NCI-H345 treated with DMSO at 0.1 percent for 48 hours (cell line): ENCODE measurements at regions not wholly inside any gene's neighbourhood (a gene's known extent, or its start where the extent isn't known, plus 50 kb on each side); places are given as distances from the start of the nearest gene placed in this dataset.
"Not testable (repeated sequence)": the region's sequence is repeated elsewhere in the genome, so short reads cannot be mapped to it uniquely, and the experiment has no call there.

Experiments
- DNase-seq: peaks from one replicate; lab custom pipeline; 2025; ENCODE audit not compliant: unreplicated experiment; lab: John Stamatoyannopoulos, UW

DNA sequence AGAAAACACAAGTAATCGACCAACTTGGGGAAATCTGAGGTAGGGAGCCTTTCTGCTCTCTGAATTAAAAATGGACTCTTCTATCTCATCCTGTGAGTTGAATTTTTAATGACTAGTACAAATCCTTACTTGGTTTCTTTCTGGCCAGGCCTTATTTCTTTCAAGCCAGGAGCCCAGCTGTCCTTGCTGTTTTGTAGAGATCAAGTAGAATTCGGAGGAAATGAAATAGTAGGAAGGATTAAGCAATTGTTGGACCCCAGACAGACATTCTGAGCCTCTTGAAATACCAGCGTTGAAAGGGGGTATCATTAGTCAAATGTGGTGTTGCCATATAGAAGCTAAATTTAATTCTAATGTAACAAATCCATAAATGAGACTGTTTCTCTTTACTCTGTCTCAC is 53.7 kb upstream of the SMIM15 start:
- no peak for DNase-seq

DNA sequence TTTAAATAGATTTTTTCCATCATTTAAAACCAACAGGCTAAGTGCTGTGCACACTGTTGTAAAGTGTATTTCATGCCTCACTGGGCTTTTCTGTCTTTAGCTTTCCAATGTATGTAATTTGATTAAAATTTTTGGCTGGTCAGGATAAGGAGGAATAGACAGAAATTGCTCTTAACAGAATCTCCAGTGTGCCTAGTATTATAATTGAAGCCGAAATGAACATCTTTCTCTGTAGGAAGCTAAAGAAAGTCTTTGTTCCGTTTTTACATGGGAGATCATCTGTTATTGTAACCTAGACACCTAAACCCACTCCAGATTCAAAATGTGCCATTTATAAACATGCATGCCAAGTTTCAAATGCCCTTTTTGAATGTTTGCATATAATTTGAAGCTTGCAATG is 54.5 kb upstream of the SMIM15 start:
- no peak for DNase-seq

DNA sequence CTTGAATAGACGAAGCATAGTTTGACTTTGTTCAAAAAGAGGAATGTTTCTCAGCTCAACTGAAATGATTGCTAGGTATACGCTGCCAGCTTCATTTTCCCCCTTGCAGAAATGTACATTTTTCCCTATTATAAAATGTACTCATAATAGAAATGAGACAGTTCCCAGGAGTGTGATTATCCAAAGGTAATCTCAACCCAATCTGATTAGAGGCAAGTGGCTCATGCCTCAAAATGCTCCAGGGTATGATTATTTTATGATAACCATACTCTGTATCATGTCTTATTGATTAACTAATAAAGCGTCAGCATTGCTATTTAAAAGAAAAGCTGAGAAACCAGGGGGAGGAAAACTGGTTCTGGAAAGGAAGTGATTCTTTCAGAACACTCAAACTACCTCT is 54.9 kb upstream of the SMIM15 start:
- DNase-seq, result no peak

DNA sequence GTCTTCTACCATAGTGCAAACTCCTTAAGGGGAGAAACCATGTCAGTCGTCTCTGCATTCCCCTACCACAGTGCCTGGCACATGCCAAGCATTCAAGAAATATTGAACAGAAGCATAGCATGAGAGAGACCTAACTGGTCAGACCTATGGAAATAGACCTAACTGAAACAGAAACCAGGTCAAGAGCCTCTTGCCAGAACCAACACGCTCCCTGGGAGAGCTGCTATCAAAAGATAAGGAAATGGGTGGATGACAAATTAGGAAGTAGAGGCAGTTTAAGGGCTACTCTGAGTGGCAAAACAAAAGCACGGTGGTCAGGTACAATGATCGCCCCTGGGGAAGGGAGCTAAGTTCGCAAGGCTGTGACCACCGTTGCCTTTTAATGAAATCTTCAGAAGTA is 66.0 kb upstream of the SMIM15 start:
- no peak for DNase-seq

- DNase-seq, result no peak
Measured at GRCh38 chr5:61228691-61229280, 66.5 kb upstream of the SMIM15 start.

GRCh38 chr5:61229416-61229815 is 67.1 kb upstream of the SMIM15 start:
- DNase-seq, result no peak

- no peak for DNase-seq
Measured at GRCh38 chr5:61230492-61230891, 68.2 kb upstream of the SMIM15 start.

DNA sequence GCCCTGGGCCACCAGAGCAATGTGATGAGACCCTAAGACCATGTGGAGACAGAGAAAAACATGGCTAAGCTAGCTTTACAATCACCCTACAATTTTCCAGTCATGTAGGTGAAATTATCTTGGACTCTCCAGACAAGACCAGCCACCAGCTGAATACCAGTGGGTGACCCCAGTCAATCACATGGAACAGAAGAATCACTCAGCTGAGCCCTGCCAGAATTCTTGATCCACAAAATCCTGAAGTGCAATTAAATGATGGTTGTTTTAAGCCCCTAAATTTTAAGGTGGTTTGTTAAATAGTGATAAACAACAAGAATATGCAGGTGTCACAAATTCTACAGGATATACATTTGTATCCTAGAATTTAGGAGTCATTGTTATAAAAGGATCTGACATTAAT is 69.5 kb upstream of the SMIM15 start:
- no peak for DNase-seq

DNA sequence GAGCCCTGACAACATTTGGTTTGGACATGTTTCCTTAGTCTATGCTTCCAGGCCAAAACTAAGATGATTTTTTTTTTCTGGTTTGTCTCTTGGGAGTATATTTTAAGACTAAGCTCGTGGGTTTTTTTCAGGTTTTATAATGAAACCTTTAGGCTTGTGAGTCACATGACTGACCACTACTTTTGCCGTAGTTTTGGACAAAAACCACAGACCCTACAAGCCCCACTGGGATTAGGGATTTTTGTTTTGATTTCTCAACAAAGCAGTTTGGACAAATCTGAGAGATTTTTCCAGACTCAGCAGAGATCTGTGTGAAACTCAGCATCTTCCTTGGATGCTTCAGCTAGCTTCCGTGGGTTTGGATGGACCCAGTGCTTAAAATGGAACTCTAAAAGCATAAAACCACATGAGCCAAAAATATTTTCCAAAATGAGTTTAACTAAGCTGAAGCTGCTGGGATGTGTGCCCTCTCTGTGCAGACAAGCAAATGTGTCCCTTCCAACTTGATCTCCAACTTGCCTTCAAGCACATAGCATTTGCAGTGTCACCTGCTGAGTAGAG is 70.3 kb upstream of the SMIM15 start:
- no peak for DNase-seq

DNA sequence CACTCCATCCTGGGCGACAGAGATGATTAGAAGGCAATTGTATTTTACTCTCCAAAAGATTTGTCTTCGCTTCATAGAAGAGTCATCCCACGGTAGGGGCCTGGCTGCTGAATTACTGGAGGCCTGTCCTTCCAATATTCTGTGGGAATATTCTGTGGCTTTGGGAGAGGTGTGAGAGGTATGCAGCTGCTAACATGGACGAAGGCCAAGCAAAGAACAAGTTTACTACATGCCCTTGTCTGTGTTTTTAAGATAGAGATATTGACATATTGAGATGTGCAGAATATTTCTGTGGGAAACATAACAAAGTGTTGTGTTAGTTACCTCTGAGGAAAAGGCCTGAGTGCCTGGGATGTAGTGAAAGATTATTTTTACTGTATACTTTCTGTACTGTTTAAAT is 71.8 kb upstream of the SMIM15 start:
- DNase-seq, result no peak

GRCh38 chr5:61236715-61237114 is 74.4 kb upstream of the SMIM15 start:
- not testable (repeated sequence) for DNase-seq

GRCh38 chr5:61245486-61245885 is 83.2 kb upstream of the SMIM15 start:
- DNase-seq, result no peak

GRCh38 chr5:61245936-61246335 is 83.7 kb upstream of the SMIM15 start:
- DNase-seq, result no peak

- DNase-seq, result no peak
Measured at GRCh38 chr5:61246768-61247307, 84.6 kb upstream of the SMIM15 start.

DNA sequence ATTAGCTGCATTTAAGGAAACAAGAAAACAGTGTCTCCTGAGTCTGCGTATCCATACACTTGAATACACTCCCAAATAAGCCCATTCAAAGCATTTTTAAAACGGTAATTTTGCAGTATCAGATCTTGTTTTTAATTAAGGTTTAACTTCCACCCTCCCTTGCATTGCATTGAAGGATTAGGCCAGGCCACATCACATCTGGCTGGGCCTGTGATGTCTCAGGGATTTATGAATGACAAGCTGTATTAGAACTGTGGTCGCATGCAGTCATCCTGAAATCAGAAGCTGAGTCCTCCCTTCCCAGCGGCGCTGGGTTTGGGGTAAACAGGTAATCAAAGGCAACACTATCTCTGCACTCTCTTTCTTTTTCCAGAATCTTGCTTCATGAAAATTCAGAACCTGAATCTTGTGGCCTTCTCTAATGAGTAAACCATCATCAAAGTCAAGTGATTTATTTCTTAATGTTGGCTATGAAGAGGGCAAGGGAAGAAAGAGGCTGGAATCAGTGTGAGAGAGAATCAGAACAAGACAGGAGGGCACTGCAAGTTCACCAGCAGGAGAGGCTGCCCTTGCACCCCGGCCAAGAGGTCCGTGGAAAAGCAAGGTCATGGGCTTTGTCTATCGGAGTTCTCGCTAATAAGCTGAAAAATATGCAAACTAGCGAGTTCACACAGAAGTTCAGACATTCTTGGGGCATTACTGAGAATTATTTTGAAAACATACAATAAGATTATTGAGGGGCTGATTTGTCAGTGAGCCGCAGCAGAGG is 80.0 kb upstream of the ZSWIM6 start:
- DNase-seq, result no peak

DNA sequence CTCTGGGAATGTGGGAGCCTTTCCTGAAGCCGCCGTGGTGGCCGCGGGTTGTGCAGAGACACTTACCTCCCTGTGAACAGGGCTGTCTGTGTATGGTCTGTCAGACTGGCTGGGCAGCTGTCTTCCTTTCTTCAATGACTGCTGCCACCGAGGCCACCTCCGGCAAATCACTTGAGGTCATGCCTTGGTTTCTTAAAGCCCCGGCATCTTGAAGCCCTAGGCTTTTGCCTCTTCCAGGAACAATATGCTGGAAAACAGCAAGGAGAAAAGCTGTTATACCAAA is 79.5 kb upstream of the ZSWIM6 start:
- no peak for DNase-seq

GRCh38 chr5:61253547-61253946 is 78.5 kb upstream of the ZSWIM6 start:
- DNase-seq, result no peak

GRCh38 chr5:61254969-61255555 is 77.0 kb upstream of the ZSWIM6 start:
- no peak for DNase-seq

DNA sequence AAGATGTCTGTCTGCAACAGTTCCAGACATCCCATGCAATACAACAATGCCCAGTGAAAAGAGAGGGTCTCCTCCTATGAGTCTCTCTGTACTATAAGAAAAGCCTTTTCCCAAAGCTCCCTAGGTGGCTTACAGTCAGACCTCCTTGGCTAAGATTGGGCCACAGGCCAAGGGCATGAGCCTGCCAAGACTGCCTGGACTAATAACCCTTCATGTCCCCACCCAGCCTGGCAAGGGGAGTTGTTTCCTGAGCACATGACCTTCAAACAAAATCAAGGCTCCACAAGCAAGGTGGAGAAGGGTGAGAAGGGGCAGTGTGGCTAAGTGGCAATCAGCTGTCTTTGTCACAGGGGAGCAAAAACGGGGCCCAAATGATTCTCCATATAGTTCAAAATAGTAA is 75.6 kb upstream of the ZSWIM6 start:
- no peak for DNase-seq

- no peak for DNase-seq
Measured at GRCh38 chr5:61257421-61257820, 74.6 kb upstream of the ZSWIM6 start.

GRCh38 chr5:61261136-61261535 is 70.9 kb upstream of the ZSWIM6 start:
- DNase-seq, result no peak

- DNase-seq, result no peak
Measured at GRCh38 chr5:61262080-61262479, 70.0 kb upstream of the ZSWIM6 start.
